ENCODE measurements at regions not wholly inside any gene's neighbourhood (a gene's known extent, or its start where the extent isn't known, plus 50 kb on each side); places are given as distances from the start of the nearest gene placed in this dataset.

DNA sequence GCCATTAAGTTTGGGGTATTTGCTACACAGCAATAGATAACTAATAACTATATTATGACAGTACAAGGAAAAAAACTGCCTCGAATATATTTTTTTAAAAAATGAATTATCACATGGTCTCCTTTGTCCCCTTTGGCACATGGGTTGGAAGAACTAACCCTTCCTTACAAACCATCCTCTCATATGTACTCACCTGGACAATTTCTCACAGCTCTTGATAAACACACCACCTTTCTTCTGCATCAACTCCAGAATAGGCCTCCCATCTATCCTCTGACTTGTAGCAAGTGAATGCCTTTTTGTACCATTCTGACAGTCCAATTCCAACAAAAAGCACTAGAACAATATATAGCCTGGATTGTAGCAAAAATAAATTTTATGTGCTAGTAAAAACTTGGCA, 78.7 kb upstream of the LARP1 start (continued):
- TF ChIP-seq, protein P1, sequence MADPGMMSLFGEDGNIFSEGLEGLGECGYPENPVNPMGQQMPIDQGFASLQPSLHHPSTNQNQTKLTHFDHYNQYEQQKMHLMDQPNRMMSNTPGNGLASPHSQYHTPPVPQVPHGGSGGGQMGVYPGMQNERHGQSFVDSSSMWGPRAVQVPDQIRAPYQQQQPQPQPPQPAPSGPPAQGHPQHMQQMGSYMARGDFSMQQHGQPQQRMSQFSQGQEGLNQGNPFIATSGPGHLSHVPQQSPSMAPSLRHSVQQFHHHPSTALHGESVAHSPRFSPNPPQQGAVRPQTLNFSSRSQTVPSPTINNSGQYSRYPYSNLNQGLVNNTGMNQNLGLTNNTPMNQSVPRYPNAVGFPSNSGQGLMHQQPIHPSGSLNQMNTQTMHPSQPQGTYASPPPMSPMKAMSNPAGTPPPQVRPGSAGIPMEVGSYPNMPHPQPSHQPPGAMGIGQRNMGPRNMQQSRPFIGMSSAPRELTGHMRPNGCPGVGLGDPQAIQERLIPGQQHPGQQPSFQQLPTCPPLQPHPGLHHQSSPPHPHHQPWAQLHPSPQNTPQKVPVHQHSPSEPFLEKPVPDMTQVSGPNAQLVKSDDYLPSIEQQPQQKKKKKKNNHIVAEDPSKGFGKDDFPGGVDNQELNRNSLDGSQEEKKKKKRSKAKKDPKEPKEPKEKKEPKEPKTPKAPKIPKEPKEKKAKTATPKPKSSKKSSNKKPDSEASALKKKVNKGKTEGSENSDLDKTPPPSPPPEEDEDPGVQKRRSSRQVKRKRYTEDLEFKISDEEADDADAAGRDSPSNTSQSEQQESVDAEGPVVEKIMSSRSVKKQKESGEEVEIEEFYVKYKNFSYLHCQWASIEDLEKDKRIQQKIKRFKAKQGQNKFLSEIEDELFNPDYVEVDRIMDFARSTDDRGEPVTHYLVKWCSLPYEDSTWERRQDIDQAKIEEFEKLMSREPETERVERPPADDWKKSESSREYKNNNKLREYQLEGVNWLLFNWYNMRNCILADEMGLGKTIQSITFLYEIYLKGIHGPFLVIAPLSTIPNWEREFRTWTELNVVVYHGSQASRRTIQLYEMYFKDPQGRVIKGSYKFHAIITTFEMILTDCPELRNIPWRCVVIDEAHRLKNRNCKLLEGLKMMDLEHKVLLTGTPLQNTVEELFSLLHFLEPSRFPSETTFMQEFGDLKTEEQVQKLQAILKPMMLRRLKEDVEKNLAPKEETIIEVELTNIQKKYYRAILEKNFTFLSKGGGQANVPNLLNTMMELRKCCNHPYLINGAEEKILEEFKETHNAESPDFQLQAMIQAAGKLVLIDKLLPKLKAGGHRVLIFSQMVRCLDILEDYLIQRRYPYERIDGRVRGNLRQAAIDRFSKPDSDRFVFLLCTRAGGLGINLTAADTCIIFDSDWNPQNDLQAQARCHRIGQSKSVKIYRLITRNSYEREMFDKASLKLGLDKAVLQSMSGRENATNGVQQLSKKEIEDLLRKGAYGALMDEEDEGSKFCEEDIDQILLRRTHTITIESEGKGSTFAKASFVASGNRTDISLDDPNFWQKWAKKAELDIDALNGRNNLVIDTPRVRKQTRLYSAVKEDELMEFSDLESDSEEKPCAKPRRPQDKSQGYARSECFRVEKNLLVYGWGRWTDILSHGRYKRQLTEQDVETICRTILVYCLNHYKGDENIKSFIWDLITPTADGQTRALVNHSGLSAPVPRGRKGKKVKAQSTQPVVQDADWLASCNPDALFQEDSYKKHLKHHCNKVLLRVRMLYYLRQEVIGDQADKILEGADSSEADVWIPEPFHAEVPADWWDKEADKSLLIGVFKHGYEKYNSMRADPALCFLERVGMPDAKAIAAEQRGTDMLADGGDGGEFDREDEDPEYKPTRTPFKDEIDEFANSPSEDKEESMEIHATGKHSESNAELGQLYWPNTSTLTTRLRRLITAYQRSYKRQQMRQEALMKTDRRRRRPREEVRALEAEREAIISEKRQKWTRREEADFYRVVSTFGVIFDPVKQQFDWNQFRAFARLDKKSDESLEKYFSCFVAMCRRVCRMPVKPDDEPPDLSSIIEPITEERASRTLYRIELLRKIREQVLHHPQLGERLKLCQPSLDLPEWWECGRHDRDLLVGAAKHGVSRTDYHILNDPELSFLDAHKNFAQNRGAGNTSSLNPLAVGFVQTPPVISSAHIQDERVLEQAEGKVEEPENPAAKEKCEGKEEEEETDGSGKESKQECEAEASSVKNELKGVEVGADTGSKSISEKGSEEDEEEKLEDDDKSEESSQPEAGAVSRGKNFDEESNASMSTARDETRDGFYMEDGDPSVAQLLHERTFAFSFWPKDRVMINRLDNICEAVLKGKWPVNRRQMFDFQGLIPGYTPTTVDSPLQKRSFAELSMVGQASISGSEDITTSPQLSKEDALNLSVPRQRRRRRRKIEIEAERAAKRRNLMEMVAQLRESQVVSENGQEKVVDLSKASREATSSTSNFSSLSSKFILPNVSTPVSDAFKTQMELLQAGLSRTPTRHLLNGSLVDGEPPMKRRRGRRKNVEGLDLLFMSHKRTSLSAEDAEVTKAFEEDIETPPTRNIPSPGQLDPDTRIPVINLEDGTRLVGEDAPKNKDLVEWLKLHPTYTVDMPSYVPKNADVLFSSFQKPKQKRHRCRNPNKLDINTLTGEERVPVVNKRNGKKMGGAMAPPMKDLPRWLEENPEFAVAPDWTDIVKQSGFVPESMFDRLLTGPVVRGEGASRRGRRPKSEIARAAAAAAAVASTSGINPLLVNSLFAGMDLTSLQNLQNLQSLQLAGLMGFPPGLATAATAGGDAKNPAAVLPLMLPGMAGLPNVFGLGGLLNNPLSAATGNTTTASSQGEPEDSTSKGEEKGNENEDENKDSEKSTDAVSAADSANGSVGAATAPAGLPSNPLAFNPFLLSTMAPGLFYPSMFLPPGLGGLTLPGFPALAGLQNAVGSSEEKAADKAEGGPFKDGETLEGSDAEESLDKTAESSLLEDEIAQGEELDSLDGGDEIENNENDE (IDR thresholded peaks at IDR 0.05; ENCODE audit: insufficient replicate concordance, low read length): no peak
- TF ChIP-seq PHF8 (conservative IDR thresholded peaks at IDR 0.05; ENCODE audit: low read depth, low read length): no peak
- TF ChIP-seq CEBPB (IDR thresholded peaks at IDR 0.05; ENCODE audit: low read depth, low read length): no peak
